SU-DHL-6 (cell line): ENCODE measurements at regions not wholly inside any gene's neighbourhood (a gene's known extent, or its start where the extent isn't known, plus 50 kb on each side); places are given as distances from the start of the nearest gene placed in this dataset.

Source experiments
- H2AFZ ChIP-seq: fragments of 200-600 bp; sonication (generic); 2 replicates; pipeline ENCODE4 v1.6.1; 2014; ENCODE audit warnings: low read depth, mild to moderate bottlenecking, moderate library complexity, mixed read lengths, antibody characterized with exemption, low read length; ENCODE audit not compliant: severe bottlenecking
- H3F3A ChIP-seq: fragments of 200-600 bp; shearing (Covaris generic); 2 replicates; pipeline ENCODE4 v1.6.0; 2016; ENCODE audit warnings: antibody characterized with exemption, mild to moderate bottlenecking; ENCODE audit not compliant: insufficient read depth
- H3K27ac ChIP-seq: fragments of 200-600 bp; sonication (generic); 2 replicates; pipeline ENCODE4 v1.5.1; 2016; ENCODE audit warnings: low read depth, mild to moderate bottlenecking, low read length, moderate library complexity, mixed read lengths
- H3K27me3 ChIP-seq: fragments of 200-600 bp; sonication (generic), shearing (Covaris generic); 2 replicates; pipeline ENCODE4 v1.6.0; 2014; ENCODE audit warnings: mild to moderate bottlenecking, low read length
- H3K36me3 ChIP-seq: fragments of 200-600 bp; sonication (generic); 2 replicates; pipeline ENCODE4 v1.6.1; 2014; ENCODE audit warnings: mild to moderate bottlenecking, low read length, mixed read lengths
- H3K4me2 ChIP-seq: fragments of 300-600, 200-600 bp; shearing (Covaris generic), sonication (generic); 2 replicates; pipeline ENCODE4 v1.6.0; 2014; ENCODE audit warnings: low read length, low read depth, mild to moderate bottlenecking; ENCODE audit not compliant: poor library complexity, severe bottlenecking
- H3K4me3 ChIP-seq: fragments of 200-600 bp; sonication (generic); 2 replicates; pipeline ENCODE4 v1.5.1; 2014; ENCODE audit warnings: antibody characterized with exemption, low read length, mild to moderate bottlenecking, mixed read lengths; ENCODE audit not compliant: insufficient read depth, poor library complexity, severe bottlenecking
- H3K79me2 ChIP-seq: fragments of 200-600 bp; sonication (generic); 2 replicates; pipeline ENCODE4 v1.6.1; 2014; ENCODE audit warnings: mild to moderate bottlenecking, low read length, moderate library complexity; ENCODE audit not compliant: insufficient read depth
- H3K9ac ChIP-seq: fragments of 200-600 bp; sonication (generic); 2 replicates; pipeline ENCODE4 v1.7.0; 2014; ENCODE audit warnings: mild to moderate bottlenecking, low read length
- H3K9me2 ChIP-seq: fragments of 200-600 bp; sonication (generic); replicated peaks from 2 replicates; pipeline ENCODE4 v1.6.1; 2014; ENCODE audit warnings: low read length; ENCODE audit not compliant: insufficient read depth
- H3K9me3 ChIP-seq: fragments of 200-600 bp; sonication (generic); 2 replicates; pipeline ENCODE4 v1.6.1; 2014; ENCODE audit warnings: low read length, mixed read lengths; ENCODE audit not compliant: insufficient read depth
- H4K20me1 ChIP-seq: fragments of 200-600 bp; sonication (generic); 2 replicates; pipeline ENCODE4 v1.6.1; 2014; ENCODE audit warnings: low read depth, mild to moderate bottlenecking, antibody characterized with exemption, low read length, moderate library complexity, mixed read lengths
- EZH2phosphoT487 ChIP-seq: fragments of 200-600 bp; sonication (generic), shearing (Covaris generic); conservative IDR thresholded peaks from 2 replicates; pipeline ENCODE4 v1.6.1; 2018; ENCODE audit warnings: mild to moderate bottlenecking, antibody characterized with exemption, low read length, moderate library complexity, mixed read lengths
- TF ChIP-seq, protein P1 (sequence below): fragments of 200-600 bp; sonication (generic); IDR thresholded peaks from one replicate; pipeline ENCODE4 v1.5.1; 2017; ENCODE audit warnings: antibody characterized with exemption, mild to moderate bottlenecking, low read length, moderate library complexity; ENCODE audit not compliant: insufficient read depth, poor library complexity, severe bottlenecking

GRCh38 chr1:193656841-193657240 lies 470.4 kb upstream of the B3GALT2 start:
- TF ChIP-seq, protein P1, sequence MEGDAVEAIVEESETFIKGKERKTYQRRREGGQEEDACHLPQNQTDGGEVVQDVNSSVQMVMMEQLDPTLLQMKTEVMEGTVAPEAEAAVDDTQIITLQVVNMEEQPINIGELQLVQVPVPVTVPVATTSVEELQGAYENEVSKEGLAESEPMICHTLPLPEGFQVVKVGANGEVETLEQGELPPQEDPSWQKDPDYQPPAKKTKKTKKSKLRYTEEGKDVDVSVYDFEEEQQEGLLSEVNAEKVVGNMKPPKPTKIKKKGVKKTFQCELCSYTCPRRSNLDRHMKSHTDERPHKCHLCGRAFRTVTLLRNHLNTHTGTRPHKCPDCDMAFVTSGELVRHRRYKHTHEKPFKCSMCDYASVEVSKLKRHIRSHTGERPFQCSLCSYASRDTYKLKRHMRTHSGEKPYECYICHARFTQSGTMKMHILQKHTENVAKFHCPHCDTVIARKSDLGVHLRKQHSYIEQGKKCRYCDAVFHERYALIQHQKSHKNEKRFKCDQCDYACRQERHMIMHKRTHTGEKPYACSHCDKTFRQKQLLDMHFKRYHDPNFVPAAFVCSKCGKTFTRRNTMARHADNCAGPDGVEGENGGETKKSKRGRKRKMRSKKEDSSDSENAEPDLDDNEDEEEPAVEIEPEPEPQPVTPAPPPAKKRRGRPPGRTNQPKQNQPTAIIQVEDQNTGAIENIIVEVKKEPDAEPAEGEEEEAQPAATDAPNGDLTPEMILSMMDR, result no peak
- TF ChIP-seq EZH2phosphoT487, result no peak
- H2AFZ ChIP-seq, result no peak overlapping the region
- no peaks in the 10 kb centered on the region for H3K36me3 ChIP-seq
- no peaks in the 10 kb centered on the region for H4K20me1 ChIP-seq
- H3K27ac ChIP-seq, result no peak overlapping the region
- peaks cover 12% of the 10 kb centered on the region; the same call in 1 of the 2 replicates for H3K9me3 ChIP-seq
- no peaks in the 10 kb centered on the region for H3F3A ChIP-seq
- no peaks in the 10 kb centered on the region for H3K9me2 ChIP-seq
- H3K4me3 ChIP-seq, result no peak overlapping the region
- H3K4me2 ChIP-seq, result no peak overlapping the region
- H3K79me2 ChIP-seq, result no peaks in the 10 kb centered on the region
- H3K27me3 ChIP-seq, result no peaks in the 10 kb centered on the region
- no peak overlapping the region for H3K9ac ChIP-seq

DNA sequence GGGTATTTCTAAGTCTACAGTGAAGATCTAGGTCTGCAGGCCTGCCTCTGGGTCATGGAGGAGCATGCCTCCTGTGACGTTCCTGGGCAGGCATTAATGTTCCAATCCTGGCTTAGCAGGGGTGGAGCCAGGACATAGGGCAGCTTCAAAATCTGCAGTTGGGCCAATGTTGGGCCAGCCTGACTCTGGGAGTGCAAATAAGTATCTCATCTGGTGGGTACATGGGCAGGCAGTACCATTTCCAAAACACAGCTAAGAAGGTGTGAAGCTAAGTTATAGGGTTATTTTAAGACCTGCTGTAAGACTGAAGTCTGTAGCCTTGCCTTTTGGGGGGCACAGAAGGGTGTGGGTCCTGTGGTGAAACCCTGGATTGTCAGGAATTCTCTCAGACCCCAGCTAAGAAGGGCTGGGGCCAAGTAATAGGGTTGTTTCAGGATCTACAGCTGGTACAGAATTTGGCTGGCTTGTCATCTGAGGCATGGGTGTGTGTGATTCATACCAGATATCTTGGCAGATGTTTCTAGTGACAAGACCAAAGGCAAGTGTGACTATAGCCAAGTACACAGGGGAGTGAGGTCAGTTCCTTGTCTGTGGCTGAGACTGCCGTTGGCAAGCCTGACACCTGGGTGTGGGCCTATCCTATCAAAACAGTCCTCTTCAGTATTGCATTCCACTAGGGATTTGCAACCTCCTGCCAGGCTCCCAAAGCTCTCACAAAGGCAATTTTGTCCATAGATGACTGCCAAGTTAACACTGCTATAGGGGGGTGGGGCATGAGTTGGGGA lies 468.7 kb upstream of the B3GALT2 start:
- no peak overlapping the region for H3K4me3 ChIP-seq
- H3K4me2 ChIP-seq, result no peak overlapping the region
- H3K27ac ChIP-seq, result no peak overlapping the region
- H3K9me3 ChIP-seq, result peaks cover 12% of the 10 kb centered on the region; the same call in 1 of the 2 replicates
- H3K36me3 ChIP-seq, result no peaks in the 10 kb centered on the region
- H4K20me1 ChIP-seq, result no peaks in the 10 kb centered on the region
- no peak overlapping the region for H2AFZ ChIP-seq
- TF ChIP-seq EZH2phosphoT487, result no peak
- TF ChIP-seq, protein P1, result no peak
- H3K79me2 ChIP-seq, result no peaks in the 10 kb centered on the region
- H3K27me3 ChIP-seq, result no peaks in the 10 kb centered on the region
- H3K9me2 ChIP-seq, result no peaks in the 10 kb centered on the region
- H3F3A ChIP-seq, result no peaks in the 10 kb centered on the region
- no peak overlapping the region for H3K9ac ChIP-seq

DNA sequence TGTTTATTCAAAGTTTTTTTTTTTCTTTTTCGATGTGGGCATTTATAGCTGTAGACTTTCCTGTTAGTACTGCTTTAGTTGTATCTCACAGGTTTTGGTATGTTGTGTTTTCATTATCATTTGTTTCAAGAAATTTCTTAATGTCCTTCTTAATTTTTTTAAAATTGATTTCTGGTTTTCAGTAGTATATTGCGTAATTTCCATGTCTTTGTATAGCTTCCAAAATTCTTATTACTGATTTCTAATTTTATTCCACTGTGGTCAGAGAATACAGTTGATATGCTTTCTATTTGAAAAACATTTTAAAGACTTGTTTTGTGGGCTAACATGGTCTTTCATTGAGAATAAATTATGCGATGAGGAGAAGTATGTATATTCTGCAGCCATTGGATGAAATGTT lies 463.2 kb upstream of the B3GALT2 start:
- no peaks in the 10 kb centered on the region for H3K27me3 ChIP-seq
- H3K27ac ChIP-seq, result no peak overlapping the region
- no peak overlapping the region for H3K4me2 ChIP-seq
- no peaks in the 10 kb centered on the region for H3K79me2 ChIP-seq
- H4K20me1 ChIP-seq, result no peaks in the 10 kb centered on the region
- no peak overlapping the region for H2AFZ ChIP-seq
- H3F3A ChIP-seq, result no peaks in the 10 kb centered on the region
- H3K9ac ChIP-seq, result no peak overlapping the region
- H3K9me3 ChIP-seq, result peaks cover 10% of the 10 kb centered on the region; the same call in 1 of the 2 replicates
- H3K9me2 ChIP-seq, result no peaks in the 10 kb centered on the region
- no peaks in the 10 kb centered on the region for H3K36me3 ChIP-seq
- no peak overlapping the region for H3K4me3 ChIP-seq
- no peak for TF ChIP-seq EZH2phosphoT487
- TF ChIP-seq, protein P1, result no peak
